ENCODE measurements at regions not wholly inside any gene's neighbourhood (a gene's known extent, or its start where the extent isn't known, plus 50 kb on each side); places are given as distances from the start of the nearest gene placed in this dataset.

GRCh38 chr2:156116113-156116512 is 216.4 kb downstream of the NR4A2 start:
- TF ChIP-seq, protein P1, sequence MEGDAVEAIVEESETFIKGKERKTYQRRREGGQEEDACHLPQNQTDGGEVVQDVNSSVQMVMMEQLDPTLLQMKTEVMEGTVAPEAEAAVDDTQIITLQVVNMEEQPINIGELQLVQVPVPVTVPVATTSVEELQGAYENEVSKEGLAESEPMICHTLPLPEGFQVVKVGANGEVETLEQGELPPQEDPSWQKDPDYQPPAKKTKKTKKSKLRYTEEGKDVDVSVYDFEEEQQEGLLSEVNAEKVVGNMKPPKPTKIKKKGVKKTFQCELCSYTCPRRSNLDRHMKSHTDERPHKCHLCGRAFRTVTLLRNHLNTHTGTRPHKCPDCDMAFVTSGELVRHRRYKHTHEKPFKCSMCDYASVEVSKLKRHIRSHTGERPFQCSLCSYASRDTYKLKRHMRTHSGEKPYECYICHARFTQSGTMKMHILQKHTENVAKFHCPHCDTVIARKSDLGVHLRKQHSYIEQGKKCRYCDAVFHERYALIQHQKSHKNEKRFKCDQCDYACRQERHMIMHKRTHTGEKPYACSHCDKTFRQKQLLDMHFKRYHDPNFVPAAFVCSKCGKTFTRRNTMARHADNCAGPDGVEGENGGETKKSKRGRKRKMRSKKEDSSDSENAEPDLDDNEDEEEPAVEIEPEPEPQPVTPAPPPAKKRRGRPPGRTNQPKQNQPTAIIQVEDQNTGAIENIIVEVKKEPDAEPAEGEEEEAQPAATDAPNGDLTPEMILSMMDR (IDR thresholded peaks at IDR 0.05; ENCODE audit: unreplicated experiment): no peak
- no peak overlapping the region for H3K27ac Mint-ChIP-seq
- peaks cover 12% of the 10 kb centered on the region for H3K36me3 Mint-ChIP-seq
- no peaks in the 10 kb centered on the region for H3K4me1 Mint-ChIP-seq
- H3K27me3 Mint-ChIP-seq (ENCODE audit: low read depth): no peaks in the 10 kb centered on the region
- peaks cover 22% of the 10 kb centered on the region for H3K9me3 Mint-ChIP-seq
- no peak overlapping the region for H3K4me3 Mint-ChIP-seq
- no peak for DNase-seq (ENCODE audit: low spot score in 2 of 2, unreplicated experiment in 2 of 2)

- DNase-seq (ENCODE audit: low spot score in 2 of 2, unreplicated experiment in 2 of 2): no peak
- Mint-ChIP-seq H3K4me1 (no peaks in the 10 kb centered on the region), H3K36me3 (peaks cover 5% of the 10 kb centered on the region), H3K9me3 (peaks cover 14% of the 10 kb centered on the region), H3K27me3 (ENCODE audit: low read depth) (no peaks in the 10 kb centered on the region), H3K27ac (no peak overlapping the region), H3K4me3 (no peak overlapping the region)
- TF ChIP-seq, protein P1 (IDR thresholded peaks at IDR 0.05; ENCODE audit: unreplicated experiment): no peak
Observed at GRCh38 chr2:156115338-156115737, 217.2 kb downstream of the NR4A2 start.

DNA sequence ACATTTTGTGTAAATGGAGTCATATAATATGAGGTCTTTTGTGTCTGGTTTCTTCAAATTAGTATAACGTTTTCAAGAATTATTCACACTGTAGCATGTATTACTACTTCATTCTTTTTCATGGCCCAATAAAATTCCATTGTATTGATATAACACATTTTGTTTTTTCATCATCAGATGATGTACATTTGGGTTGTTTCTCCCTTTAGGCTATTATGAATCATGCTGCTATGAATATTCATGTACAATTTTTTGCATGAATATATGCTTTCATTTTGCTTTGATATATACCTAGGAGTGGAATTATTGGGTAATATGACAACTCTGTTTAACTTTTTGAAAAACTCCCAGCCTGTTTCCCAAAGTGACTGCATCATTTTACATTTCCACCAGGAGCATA is 220.2 kb downstream of the NR4A2 start:
- H3K27me3 Mint-ChIP-seq (ENCODE audit: low read depth): no peaks in the 10 kb centered on the region
- no peak overlapping the region for H3K27ac Mint-ChIP-seq
- no peaks in the 10 kb centered on the region for H3K4me1 Mint-ChIP-seq
- peaks cover 4% of the 10 kb centered on the region for H3K36me3 Mint-ChIP-seq
- DNase-seq (ENCODE audit: low spot score in 2 of 2, unreplicated experiment in 2 of 2): no peak
- no peak overlapping the region for H3K4me3 Mint-ChIP-seq
- H3K9me3 Mint-ChIP-seq: peaks cover 9% of the 10 kb centered on the region
- TF ChIP-seq, protein P1 (IDR thresholded peaks at IDR 0.05; ENCODE audit: unreplicated experiment): no peak

- no peak for DNase-seq (ENCODE audit: low spot score in 2 of 2, unreplicated experiment in 2 of 2)
- Mint-ChIP-seq H3K27ac (no peak overlapping the region), H3K4me1 (no peaks in the 10 kb centered on the region), H3K36me3 (peaks cover 4% of the 10 kb centered on the region), H3K4me3 (no peak overlapping the region), H3K27me3 (ENCODE audit: low read depth) (no peaks in the 10 kb centered on the region), H3K9me3 (peaks cover 9% of the 10 kb centered on the region)
- TF ChIP-seq, protein P1 (IDR thresholded peaks at IDR 0.05; ENCODE audit: unreplicated experiment): no peak
Observed at GRCh38 chr2:156110890-156111289, 221.6 kb downstream of the NR4A2 start.

DNA sequence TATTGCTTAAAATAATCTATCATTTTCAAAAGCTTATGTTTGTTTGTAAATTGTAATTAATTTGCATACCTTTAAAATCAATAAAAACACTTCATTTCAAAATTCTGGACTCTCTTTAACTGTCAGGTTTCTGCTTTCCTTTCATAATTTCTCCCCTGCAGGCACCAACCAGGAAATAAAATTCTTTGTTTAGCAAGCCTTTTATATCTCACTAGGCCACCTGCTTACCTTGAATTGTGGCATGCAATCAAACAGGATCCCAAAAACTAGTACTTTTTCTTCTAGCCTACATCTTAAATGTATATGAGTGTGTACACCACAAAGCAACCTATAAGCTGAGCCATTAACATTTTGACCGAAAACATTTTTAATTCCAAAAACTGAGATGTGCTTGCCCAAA is 233.1 kb downstream of the NR4A2 start:
- Mint-ChIP-seq H3K9me3 (peaks cover 6% of the 10 kb centered on the region), H3K36me3 (peaks cover 3% of the 10 kb centered on the region), H3K27me3 (ENCODE audit: low read depth) (no peaks in the 10 kb centered on the region), H3K4me1 (peaks cover 2% of the 10 kb centered on the region), H3K27ac (no peak overlapping the region), H3K4me3 (no peak overlapping the region)
- TF ChIP-seq, protein P1 (IDR thresholded peaks at IDR 0.05; ENCODE audit: unreplicated experiment): no peak
- no peak for DNase-seq (ENCODE audit: low spot score in 2 of 2, unreplicated experiment in 2 of 2)

DNA sequence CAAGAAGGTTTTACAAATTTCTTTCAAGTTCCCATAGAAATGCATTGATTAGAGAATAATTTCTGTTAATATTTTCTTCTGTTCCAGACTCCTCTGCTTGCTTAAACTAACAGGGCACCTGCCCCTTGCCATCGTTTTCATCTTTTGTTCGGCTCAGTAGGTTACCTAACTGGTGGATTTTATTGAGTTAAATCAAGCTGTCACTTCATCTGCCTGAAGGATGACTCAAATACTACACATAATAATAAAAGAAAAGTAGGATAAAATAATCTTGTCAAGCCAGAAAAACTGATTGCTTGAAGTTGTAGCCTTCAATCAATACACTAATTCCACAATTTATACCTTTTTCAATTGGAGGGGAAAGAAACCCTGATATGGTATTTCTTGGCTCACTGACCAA is 234.0 kb downstream of the NR4A2 start:
- no peak for DNase-seq (ENCODE audit: low spot score in 2 of 2, unreplicated experiment in 2 of 2)

More for the DNA sequence above, 234.0 kb downstream of the NR4A2 start:
- TF ChIP-seq, protein P1 (IDR thresholded peaks at IDR 0.05; ENCODE audit: unreplicated experiment): no peak
- Mint-ChIP-seq H3K4me3 (no peak overlapping the region), H3K36me3 (peaks cover 3% of the 10 kb centered on the region), H3K9me3 (peaks cover 6% of the 10 kb centered on the region), H3K27ac (no peak overlapping the region), H3K4me1 (peaks cover 2% of the 10 kb centered on the region), H3K27me3 (ENCODE audit: low read depth) (no peaks in the 10 kb centered on the region)

Measured in mesothelial cell of epicardium (in vitro differentiated cells).